T47D (cell line): ENCODE measurements at regions not wholly inside any gene's neighbourhood (a gene's known extent, or its start where the extent isn't known, plus 50 kb on each side); places are given as distances from the start of the nearest gene placed in this dataset.

Experiments used
- DNase-seq, 2 experiments: peaks; one replicate each; pipeline versions ENCODE4 v3.0.0 to v3.0.0-alpha.2; 2011 to 2012; ENCODE audit warnings: low read depth in 1 of 2, low spot score in 1 of 2
- JUND ChIP-seq: IDR thresholded peaks from 2 replicates; pipeline ENCODE4 v1.6.1; 2012; ENCODE audit warnings: low read depth
- in situ Hi-C: cut with HindIII; loops from 2 replicates; pipeline ENCODE4 v1.10.0; 2016; ENCODE audit warnings: low sequenced_read_pairs, low pct_unique_long_range_greater_than_20kb

GRCh38 chr2:163345795-163346573 is 389.8 kb downstream of the FIGN start:
- no peak for TF ChIP-seq JUND
- in situ Hi-C loops = no loop called here
- peak in 1 of 2 experiments; percentile 87 for DNase-seq

- in situ Hi-C loops = no loop called here
- DNase-seq = no peak
- no peak for TF ChIP-seq JUND
Measured at GRCh38 chr2:163343316-163343715, 392.5 kb downstream of the FIGN start.

GRCh38 chr2:163341426-163341825 is 394.4 kb downstream of the FIGN start:
- no peak for TF ChIP-seq JUND
- no peak for DNase-seq
- in situ Hi-C loops = no loop called here

GRCh38 chr2:163338270-163338669 is 397.5 kb downstream of the FIGN start:
- TF ChIP-seq JUND = no peak
- DNase-seq = no peak
- in situ Hi-C loops = no loop called here

GRCh38 chr2:163324677-163325076 is 411.1 kb downstream of the FIGN start:
- in situ Hi-C loops = no loop called here
- TF ChIP-seq JUND = no peak
- no peak for DNase-seq

GRCh38 chr2:163319006-163319405 is 416.8 kb downstream of the FIGN start:
- no peak for DNase-seq
- in situ Hi-C loops = no loop called here
- no peak for TF ChIP-seq JUND

- in situ Hi-C loops = no loop called here
- DNase-seq = no peak
- TF ChIP-seq JUND = no peak
Measured at GRCh38 chr2:163314712-163315111, 421.1 kb downstream of the FIGN start.

GRCh38 chr2:163312713-163313112 is 423.1 kb downstream of the FIGN start:
- DNase-seq = no peak
- no peak for TF ChIP-seq JUND
- in situ Hi-C loops = no loop called here

- DNase-seq = no peak
- TF ChIP-seq JUND = no peak
- in situ Hi-C loops = no loop called here
Measured at GRCh38 chr2:163306647-163307046, 429.2 kb downstream of the FIGN start.

- no peak for DNase-seq
- TF ChIP-seq JUND = no peak
- in situ Hi-C loops = no loop called here
Measured at GRCh38 chr2:163302141-163302540, 433.7 kb downstream of the FIGN start.

GRCh38 chr2:163291790-163292189 is 444.0 kb downstream of the FIGN start:
- no peak for DNase-seq
- no peak for TF ChIP-seq JUND
- in situ Hi-C loops = no loop called here

GRCh38 chr2:163281717-163282116 is 443.1 kb upstream of the KCNH7 start:
- no peak for DNase-seq
- no peak for TF ChIP-seq JUND
- in situ Hi-C loops = no loop called here

- in situ Hi-C loops = no loop called here
- TF ChIP-seq JUND = no peak
- no peak for DNase-seq
Measured at GRCh38 chr2:163269374-163270021, 430.9 kb upstream of the KCNH7 start.
